CD14-positive monocyte (primary cell): ENCODE measurements at regions not wholly inside any gene's neighbourhood (a gene's known extent, or its start where the extent isn't known, plus 50 kb on each side); places are given as distances from the start of the nearest gene placed in this dataset.

Experiments
- DNase-seq, 3 donors: peaks; one replicate each; pipeline ENCODE4 v3.0.0-alpha.2; 2011 to 2022
- H2AFZ ChIP-seq: 2 replicates; pipeline ENCODE4 v1.6.0; 2012; ENCODE audit warnings: mild to moderate bottlenecking, low read depth, low read length, inconsistent platforms; ENCODE audit not compliant: insufficient read depth, poor library complexity, severe bottlenecking
- H3K27ac ChIP-seq, 2 donors: 1 replicate in 1 of 2; 2 replicates in 1 of 2; pipeline ENCODE4 v1.5.1; 2012 to 2013; ENCODE audit warnings: low read length in 2 of 2, control low read depth in 1 of 2, inconsistent platforms in 1 of 2, low read depth in 1 of 2, mild to moderate bottlenecking in 1 of 2
- H3K27me3 ChIP-seq, 2 donors: one replicate each; pipeline versions ENCODE4 v1.6.0 to v1.6.1; 2011 to 2013; ENCODE audit warnings: low read length in 2 of 2; ENCODE audit not compliant: control insufficient read depth in 2 of 2, insufficient read depth in 2 of 2
- H3K36me3 ChIP-seq, 2 donors: replicated peaks in 1 of 2; 1 replicate in 1 of 2; 2 replicates in 1 of 2; pipeline versions ENCODE4 v1.5.1 to v1.6.1; 2012 to 2013; ENCODE audit warnings: low read length in 2 of 2, control low read depth in 1 of 2, inconsistent platforms in 1 of 2, mild to moderate bottlenecking in 1 of 2; ENCODE audit not compliant: insufficient read depth in 2 of 2, control insufficient read depth in 1 of 2
- H3K4me1 ChIP-seq, 2 donors: 1 replicate in 1 of 2; 2 replicates in 1 of 2; pipeline versions ENCODE4 v1.5.1 to v1.6.1; 2012 to 2013; ENCODE audit warnings: low read length in 2 of 2, control low read depth in 1 of 2, inconsistent platforms in 1 of 2, mild to moderate bottlenecking in 1 of 2, moderate library complexity in 1 of 2; ENCODE audit not compliant: insufficient read depth in 2 of 2, control insufficient read depth in 1 of 2
- H3K4me2 ChIP-seq: replicated peaks from 2 replicates; pipeline ENCODE3; 2012; ENCODE audit warnings: low read length, moderate library complexity, mild to moderate bottlenecking; ENCODE audit not compliant: poor library complexity, severe bottlenecking; ENCODE audit errors: extremely low read depth
- H3K4me3 ChIP-seq, 3 experiments: fragments of 200-600 bp in 1 of 3; sonication (generic) in 1 of 3; replicated peaks in 1 of 3; 1 replicate in 2 of 3; 2 replicates in 1 of 3; pipeline ENCODE4 v1.5.1; 2011 to 2013; ENCODE audit warnings: low read length in 3 of 3, mild to moderate bottlenecking in 3 of 3, control low read depth in 2 of 3, low read depth in 2 of 3, inconsistent platforms in 1 of 3, moderate library complexity in 1 of 3
- H3K79me2 ChIP-seq: 2 replicates; pipeline ENCODE4 v1.6.0; 2012; ENCODE audit warnings: mild to moderate bottlenecking, control low read depth, inconsistent platforms, low read length, moderate library complexity; ENCODE audit not compliant: insufficient read depth
- H3K9ac ChIP-seq: 2 replicates; pipeline ENCODE4 v1.6.0; 2017; ENCODE audit warnings: low read length, mild to moderate bottlenecking; ENCODE audit not compliant: insufficient read depth, poor library complexity, severe bottlenecking
- H3K9me3 ChIP-seq, 2 donors: replicated peaks in 1 of 2; 1 replicate in 1 of 2; 2 replicates in 1 of 2; pipeline versions ENCODE4 v1.5.1 to v1.6.1; 2012 to 2013; ENCODE audit warnings: low read length in 2 of 2, control low read depth in 1 of 2; ENCODE audit not compliant: control insufficient read depth in 1 of 2, insufficient read depth in 1 of 2
- H4K20me1 ChIP-seq: 2 replicates; pipeline ENCODE4 v1.6.0; 2012; ENCODE audit warnings: mild to moderate bottlenecking, low read length, control low read depth, moderate library complexity; ENCODE audit not compliant: insufficient read depth
- H3K27ac Mint-ChIP-seq, 7 donors: one replicate each; pipeline ENCODE4 v1.8.0; 2020; ENCODE audit warnings: mild to moderate bottlenecking in 7 of 7, mixed read lengths in 7 of 7, moderate library complexity in 6 of 7, inconsistent platforms in 2 of 7
- H3K27me3 Mint-ChIP-seq, 3 donors: one replicate each; pipeline ENCODE4 v1.8.0; 2021 to 2022; ENCODE audit warnings: low read depth in 3 of 3, mild to moderate bottlenecking in 3 of 3, mixed read lengths in 3 of 3, moderate library complexity in 3 of 3, inconsistent platforms in 1 of 3
- H3K36me3 Mint-ChIP-seq, 2 donors: one replicate each; pipeline ENCODE4 v1.8.0; 2020; ENCODE audit warnings: mixed read lengths in 2 of 2, inconsistent platforms in 1 of 2, mild to moderate bottlenecking in 1 of 2
- H3K4me1 Mint-ChIP-seq: one replicate; pipeline ENCODE4 v1.8.0; 2020; ENCODE audit warnings: mild to moderate bottlenecking, mixed read lengths
- H3K4me3 Mint-ChIP-seq, 2 donors: one replicate each; pipeline ENCODE4 v1.8.0; 2020; ENCODE audit warnings: mild to moderate bottlenecking in 2 of 2, mixed read lengths in 2 of 2, moderate library complexity in 1 of 2
- H3K9me3 Mint-ChIP-seq, 7 donors: one replicate each; pipeline ENCODE4 v1.8.0; 2020 to 2022; ENCODE audit warnings: mixed read lengths in 7 of 7, mild to moderate bottlenecking in 6 of 7, moderate library complexity in 6 of 7, inconsistent platforms in 2 of 7
- CTCF ChIP-seq: fragments of 200-600 bp; IDR thresholded peaks from one replicate; pipeline ENCODE4 v1.8.0; 2022; ENCODE audit warnings: antibody characterized with exemption, mild to moderate bottlenecking
- WGBS: methylation state at CpG from one replicate; pipeline ENCODE4 v1.1.5; 2013; ENCODE audit warnings: missing lambda C conversion rate; ENCODE audit not compliant: insufficient coverage; 5-methylcytosine and 5-hydroxymethylcytosine counted together
- intact Hi-C, 2 donors: fragments of 100-400 bp; cut with micrococcal nuclease; formaldehyde crosslinking; loops; one replicate each; pipeline versions ENCODE4 v1.15.0 to v1.15.1; 2023

- Histone ChIP-seq H3K27me3 (no peaks in the 10 kb centered on the region), H3K4me3 (no peak overlapping the region), H3K4me2 (no peak overlapping the region), H3K9ac (no peak overlapping the region), H4K20me1 (no peaks in the 10 kb centered on the region), H3K4me1 (no peaks in the 10 kb centered on the region), H3K79me2 (no peaks in the 10 kb centered on the region), H3K36me3 (no peaks in the 10 kb centered on the region), H2AFZ (no peak overlapping the region), H3K27ac (no peak overlapping the region), H3K9me3 (no peaks in the 10 kb centered on the region)
- H3K9me3 Mint-ChIP-seq, result peaks cover 0 to 2% (median 0%) of the 10 kb centered on the region in 7 donors
- H3K27ac Mint-ChIP-seq, result no peak overlapping the region
- no peak for DNase-seq
- intact Hi-C loops, result no loop called here
- H3K4me3 Mint-ChIP-seq, result no peak overlapping the region
- WGBS, result 69% methylated on average over 2 of the region's 4 CpGs
- peaks cover 3 to 5% (median 4%) of the 10 kb centered on the region in 3 donors for H3K27me3 Mint-ChIP-seq
- no peaks in the 10 kb centered on the region for H3K4me1 Mint-ChIP-seq
- no peaks in the 10 kb centered on the region for H3K36me3 Mint-ChIP-seq
- no peak for TF ChIP-seq CTCF
Measured at GRCh38 chr13:106381091-106381490, 154.4 kb downstream of the EFNB2 start.

GRCh38 chr13:106377931-106378662 lies 157.4 kb downstream of the EFNB2 start:
- H3K9me3 Mint-ChIP-seq, result peaks cover 0 to 3% (median 1%) of the 10 kb centered on the region in 7 donors
- H3K9me3 ChIP-seq, result no peaks in the 10 kb centered on the region
- DNase-seq, result no peak
- H3K27ac Mint-ChIP-seq, result no peak overlapping the region
- no peak overlapping the region for H3K4me3 Mint-ChIP-seq
- no peaks in the 10 kb centered on the region for H3K36me3 Mint-ChIP-seq
- H3K27me3 Mint-ChIP-seq, result peaks cover 3 to 10% (median 7%) of the 10 kb centered on the region in 3 donors
- H4K20me1 ChIP-seq, result no peaks in the 10 kb centered on the region
- H3K27me3 ChIP-seq, result no peaks in the 10 kb centered on the region
- no peak overlapping the region for H3K27ac ChIP-seq
- H3K36me3 ChIP-seq, result no peaks in the 10 kb centered on the region
- 100% methylated on average over 3 of the region's 7 CpGs for WGBS
- no peak overlapping the region for H2AFZ ChIP-seq
- intact Hi-C loops, result no loop called here
- H3K4me3 ChIP-seq, result no peak overlapping the region
- no peaks in the 10 kb centered on the region for H3K4me1 Mint-ChIP-seq
- H3K4me1 ChIP-seq, result no peaks in the 10 kb centered on the region
- TF ChIP-seq CTCF, result no peak
- H3K4me2 ChIP-seq, result no peak overlapping the region
- H3K79me2 ChIP-seq, result no peaks in the 10 kb centered on the region
- H3K9ac ChIP-seq, result no peak overlapping the region
